ENCODE measurements at regions not wholly inside any gene's neighbourhood (a gene's known extent, or its start where the extent isn't known, plus 50 kb on each side); places are given as distances from the start of the nearest gene placed in this dataset.

DNA sequence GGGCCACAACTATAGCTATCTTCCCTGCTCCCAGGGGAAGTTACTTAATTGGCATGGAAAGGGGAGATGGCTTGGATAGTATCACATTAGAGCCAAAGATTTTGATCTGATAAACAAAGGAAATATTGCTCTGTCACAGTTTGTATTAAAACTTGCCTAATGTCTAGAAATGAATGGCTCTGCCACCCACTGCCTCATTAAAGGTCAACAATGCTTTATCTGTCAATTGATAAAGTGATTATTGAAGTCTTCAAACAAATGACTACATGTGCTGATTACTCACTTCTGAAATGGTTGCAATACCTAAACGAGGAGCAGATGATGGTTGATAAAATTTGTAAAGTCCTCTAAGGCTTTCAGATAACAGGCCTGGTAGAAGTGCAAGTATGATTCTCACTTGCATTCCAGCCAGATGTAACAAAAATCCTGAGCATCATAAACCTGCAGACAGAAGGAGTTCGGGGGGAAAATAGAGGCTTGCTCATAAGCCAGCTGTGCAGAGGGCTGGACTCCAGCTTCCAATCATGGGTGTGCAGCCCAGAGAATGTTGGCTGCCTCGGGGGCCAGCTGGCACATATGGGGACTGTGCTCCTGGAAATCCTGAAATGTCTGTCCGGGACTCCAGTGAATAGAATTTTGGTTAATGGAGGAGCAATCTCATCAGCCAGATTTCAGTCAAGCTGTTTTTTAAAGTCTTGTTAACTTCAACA is 200.5 kb upstream of the SLC27A6 start:
- TF ChIP-seq, protein P1, sequence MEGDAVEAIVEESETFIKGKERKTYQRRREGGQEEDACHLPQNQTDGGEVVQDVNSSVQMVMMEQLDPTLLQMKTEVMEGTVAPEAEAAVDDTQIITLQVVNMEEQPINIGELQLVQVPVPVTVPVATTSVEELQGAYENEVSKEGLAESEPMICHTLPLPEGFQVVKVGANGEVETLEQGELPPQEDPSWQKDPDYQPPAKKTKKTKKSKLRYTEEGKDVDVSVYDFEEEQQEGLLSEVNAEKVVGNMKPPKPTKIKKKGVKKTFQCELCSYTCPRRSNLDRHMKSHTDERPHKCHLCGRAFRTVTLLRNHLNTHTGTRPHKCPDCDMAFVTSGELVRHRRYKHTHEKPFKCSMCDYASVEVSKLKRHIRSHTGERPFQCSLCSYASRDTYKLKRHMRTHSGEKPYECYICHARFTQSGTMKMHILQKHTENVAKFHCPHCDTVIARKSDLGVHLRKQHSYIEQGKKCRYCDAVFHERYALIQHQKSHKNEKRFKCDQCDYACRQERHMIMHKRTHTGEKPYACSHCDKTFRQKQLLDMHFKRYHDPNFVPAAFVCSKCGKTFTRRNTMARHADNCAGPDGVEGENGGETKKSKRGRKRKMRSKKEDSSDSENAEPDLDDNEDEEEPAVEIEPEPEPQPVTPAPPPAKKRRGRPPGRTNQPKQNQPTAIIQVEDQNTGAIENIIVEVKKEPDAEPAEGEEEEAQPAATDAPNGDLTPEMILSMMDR (IDR thresholded peaks at IDR 0.05; ENCODE audit: control insufficient read depth, insufficient read depth, low read depth, low read length, missing control alignments), result no peak
- H3K4me3 ChIP-seq (ENCODE audit: control insufficient read depth, low read depth, low read length), result no peak overlapping the region
- DNase-seq (ENCODE audit: low read depth), result no peak

DNA sequence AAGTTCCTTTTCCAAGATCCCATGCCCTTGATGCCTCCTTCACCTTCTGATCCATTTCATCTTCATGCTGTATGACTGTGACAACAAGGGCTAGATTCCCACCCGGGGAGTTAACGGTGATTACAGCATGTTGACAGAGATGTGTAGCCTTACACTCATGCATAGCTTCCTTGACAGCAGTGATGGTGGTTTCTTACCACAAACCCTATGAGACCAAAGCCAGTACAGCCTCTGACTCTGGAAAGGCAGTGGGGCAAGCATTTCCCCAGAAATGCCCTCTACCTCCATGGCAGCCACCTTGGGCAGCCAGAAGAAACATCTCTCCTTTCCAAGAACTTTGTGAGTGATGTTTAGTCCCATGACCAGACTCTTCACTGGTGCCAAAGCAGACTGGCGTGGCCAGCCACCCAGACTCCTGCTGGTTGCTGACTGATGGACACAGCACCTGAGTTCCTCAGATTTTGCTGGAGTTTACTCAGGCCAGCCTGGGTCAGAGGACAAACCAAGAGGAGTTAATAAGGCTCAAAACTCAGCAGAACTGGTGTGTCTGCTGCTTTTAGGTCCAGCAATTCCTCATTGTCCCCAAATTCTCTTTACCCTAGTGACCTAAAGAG is 199.7 kb upstream of the SLC27A6 start:
- DNase-seq (ENCODE audit: low read depth), result no peak
- TF ChIP-seq, protein P1 (IDR thresholded peaks at IDR 0.05; ENCODE audit: control insufficient read depth, insufficient read depth, low read depth, low read length, missing control alignments), result no peak
- no peak overlapping the region for H3K4me3 ChIP-seq (ENCODE audit: control insufficient read depth, low read depth, low read length)

DNA sequence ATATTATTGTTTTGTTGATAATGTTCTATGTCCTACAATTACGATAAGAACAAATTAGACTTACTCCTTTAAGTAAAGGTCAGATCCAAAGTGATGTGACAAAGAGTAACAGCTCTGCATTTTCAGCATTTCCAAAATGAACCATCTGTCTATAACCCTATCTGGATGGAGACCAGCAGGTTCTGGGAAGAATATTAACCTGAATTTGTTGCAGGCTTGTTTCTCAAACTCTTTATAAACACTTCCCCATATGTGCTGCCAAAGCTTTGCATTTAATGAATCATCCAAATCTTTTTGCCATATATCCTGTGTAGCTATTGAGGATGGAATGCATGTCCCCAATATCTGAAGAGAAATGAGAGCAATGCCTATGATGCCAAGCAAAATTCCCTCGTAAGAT is 198.9 kb upstream of the SLC27A6 start:
- TF ChIP-seq, protein P1 (IDR thresholded peaks at IDR 0.05; ENCODE audit: control insufficient read depth, insufficient read depth, low read depth, low read length, missing control alignments), result no peak
- H3K4me3 ChIP-seq (ENCODE audit: control insufficient read depth, low read depth, low read length), result no peak overlapping the region
- no peak for DNase-seq (ENCODE audit: low read depth)

DNA sequence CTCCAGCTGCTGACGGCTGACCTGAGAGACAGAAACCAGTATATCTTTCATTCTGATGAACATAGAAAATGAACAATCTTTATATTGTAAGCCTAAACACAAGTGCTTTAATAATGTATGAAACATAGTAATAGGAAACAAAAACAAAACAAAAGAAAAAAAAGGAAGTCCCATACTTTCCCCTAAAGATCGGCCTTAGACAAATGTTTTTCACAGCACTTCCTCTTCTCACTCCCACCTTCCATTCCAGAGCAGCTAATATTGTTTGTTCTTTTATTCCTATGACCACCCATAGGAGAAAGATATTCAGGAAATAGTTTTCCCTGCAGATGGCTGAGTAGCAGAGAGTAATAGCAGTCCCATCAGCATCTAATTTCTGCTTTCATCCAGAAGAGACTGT is 194.4 kb upstream of the SLC27A6 start:
- no peak for DNase-seq (ENCODE audit: low read depth)
- H3K4me3 ChIP-seq (ENCODE audit: control insufficient read depth, low read depth, low read length), result no peak overlapping the region
- TF ChIP-seq, protein P1 (IDR thresholded peaks at IDR 0.05; ENCODE audit: control insufficient read depth, insufficient read depth, low read depth, low read length, missing control alignments), result no peak

DNA sequence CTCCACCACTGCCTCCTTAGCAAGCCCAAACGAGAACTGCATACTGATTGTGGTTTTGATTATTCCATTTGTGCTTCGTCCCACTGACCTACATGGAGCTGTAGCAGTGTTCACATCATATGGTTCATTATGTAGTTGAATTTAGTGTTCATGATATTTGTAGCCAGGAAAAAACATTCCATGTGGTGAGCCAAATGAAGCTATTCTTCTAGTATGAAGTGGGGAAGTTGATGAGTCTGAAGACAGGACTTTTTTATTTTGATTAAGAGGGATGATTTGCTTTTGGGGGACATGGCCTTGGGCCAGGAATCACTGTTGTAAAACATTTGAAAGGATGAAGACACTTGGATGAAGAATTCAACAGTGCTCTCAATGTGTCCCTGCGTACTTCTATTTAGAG is 192.9 kb upstream of the SLC27A6 start:
- no peak overlapping the region for H3K4me3 ChIP-seq (ENCODE audit: control insufficient read depth, low read depth, low read length)
- no peak for DNase-seq (ENCODE audit: low read depth)
- TF ChIP-seq, protein P1 (IDR thresholded peaks at IDR 0.05; ENCODE audit: control insufficient read depth, insufficient read depth, low read depth, low read length, missing control alignments), result no peak

DNA sequence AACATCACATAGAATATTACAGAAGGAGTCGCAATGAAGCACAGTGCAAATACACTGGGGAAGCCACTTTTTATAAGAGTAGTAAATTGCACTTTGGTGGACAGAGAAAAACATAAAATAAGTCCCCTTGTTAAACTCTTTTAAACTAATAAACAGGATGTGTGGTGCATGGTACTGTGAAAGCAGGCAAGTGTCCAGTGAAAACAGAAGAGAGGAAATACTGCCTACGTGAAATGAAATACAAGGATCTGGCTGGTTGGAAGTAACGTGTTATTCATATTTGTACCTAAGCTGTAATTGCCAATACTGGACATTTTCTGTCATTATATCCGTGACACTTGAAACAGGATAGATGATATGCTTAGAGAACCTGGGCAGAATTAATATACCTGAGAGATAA is 191.9 kb upstream of the SLC27A6 start:
- no peak overlapping the region for H3K4me3 ChIP-seq (ENCODE audit: control insufficient read depth, low read depth, low read length)
- DNase-seq (ENCODE audit: low read depth), result no peak
- TF ChIP-seq, protein P1 (IDR thresholded peaks at IDR 0.05; ENCODE audit: control insufficient read depth, insufficient read depth, low read depth, low read length, missing control alignments), result no peak
